Right lobe of liver (tissue), 6 donors: ENCODE measurements at regions not wholly inside any gene's neighbourhood (a gene's known extent, or its start where the extent isn't known, plus 50 kb on each side); places are given as distances from the start of the nearest gene placed in this dataset.

ENCODE experiments used
- ATAC-seq, 4 donors: fragments of 200-7000 bp; cut with Tn5 transposase; one replicate each; pipeline ENCODE4 v1.9.1; 2020; ENCODE audit warnings: mild to moderate bottlenecking in 4 of 4, moderate library complexity in 4 of 4
- DNase-seq, 3 donors: peaks; one replicate each; pipeline ENCODE4 v3.0.0-alpha.2; 2020
- H3K27ac ChIP-seq, 3 donors: fragments of 200-600 bp; one replicate each; pipeline ENCODE4 v1.8.0; 2022
- H3K27me3 ChIP-seq, 2 donors: fragments of 200-600 bp; one replicate each; pipeline ENCODE4 v1.8.0; 2022
- H3K36me3 ChIP-seq, 4 donors: fragments of 200-600 bp; sonication (generic) in 1 of 4; one replicate each; pipeline versions ENCODE4 v1.5.1 to v1.8.0; 2017 to 2022; ENCODE audit warnings: control low read depth in 1 of 4
- H3K4me1 ChIP-seq, 4 donors: fragments of 200-600 bp; sonication (generic) in 1 of 4; one replicate each; pipeline versions ENCODE4 v1.5.1 to v1.8.0; 2017 to 2022; ENCODE audit warnings: control low read depth in 1 of 4
- H3K4me3 ChIP-seq, 3 donors: fragments of 200-600 bp; one replicate each; pipeline ENCODE4 v1.8.0; 2022
- H3K9me3 ChIP-seq, 4 donors: fragments of 200-600 bp; sonication (generic) in 1 of 4; one replicate each; pipeline versions ENCODE4 v1.5.1 to v1.8.0; 2017 to 2022; ENCODE audit warnings: control low read depth in 1 of 4
- POLR2A ChIP-seq: fragments of 450-650 bp; IDR thresholded peaks from one replicate; pipeline ENCODE4 v1.6.1; 2017; ENCODE audit warnings: antibody characterized with exemption, mild to moderate bottlenecking
- WGBS: methylation state at CpG from one replicate; pipeline ENCODE4 v1.1.6; 2018; ENCODE audit warnings: low coverage, low lambda C conversion rate; ENCODE audit not compliant: insufficient coverage; ENCODE audit errors: missing lambda C conversion rate; 5-methylcytosine and 5-hydroxymethylcytosine counted together
- intact Hi-C, 2 donors: fragments of 100-400 bp; cut with DNase I; formaldehyde crosslinking; loops; one replicate each; pipeline versions ENCODE4 v1.11.2 to v1.14.1; 2022
- TF ChIP-seq, protein P1 (sequence below), 4 donors: fragments of 200-600 bp in 3 of 4; fragments of 450-650 bp in 1 of 4; IDR thresholded peaks; one replicate each; pipeline versions ENCODE4 v1.5.1 to v1.8.0; 2016 to 2022; ENCODE audit warnings: antibody characterized with exemption in 4 of 4, mild to moderate bottlenecking in 2 of 4
- donor health status: DM: no; HTN: yes; CAD: no.
- donor health status: DM: no; HTN: no; CAD: no.
- donor health status: DM: no; HTN: no; CAD: no.
- donor health status: DM: no; HTN: yes; CAD: no.
- donor health status: DM: no; HTN: yes; CAD: no.

DNA sequence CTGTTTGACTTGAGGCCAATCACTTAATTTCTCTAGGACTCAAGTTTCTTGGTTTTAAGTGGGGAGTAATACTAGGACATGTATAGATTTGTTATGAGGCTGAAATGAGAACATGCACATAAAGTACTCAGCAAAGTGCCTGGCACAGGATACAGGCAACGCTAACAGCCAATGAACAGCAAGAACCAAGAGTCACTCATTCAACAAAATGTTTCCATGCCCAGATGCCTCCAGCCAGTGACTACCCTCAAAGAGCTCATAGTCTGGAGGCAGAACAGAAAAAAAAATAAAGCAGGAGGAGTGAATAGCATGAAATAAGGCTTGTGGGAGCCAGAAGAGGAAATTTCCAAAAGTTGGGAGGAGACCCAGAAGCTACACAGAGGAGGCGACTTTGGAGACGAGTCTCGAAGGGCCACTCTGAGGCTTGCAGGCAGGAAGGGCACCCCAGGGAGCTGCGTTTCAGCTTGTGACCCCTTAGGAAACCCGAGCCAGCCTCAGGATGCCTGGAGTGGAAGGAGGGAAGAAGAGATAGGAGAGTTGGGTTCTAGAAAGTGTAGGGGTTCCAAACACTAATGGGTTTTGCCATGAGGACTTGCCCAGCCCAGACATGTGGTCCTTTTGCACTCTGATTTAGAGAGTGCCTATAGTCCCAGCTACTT lies 70.0 kb downstream of the CXCL12 start:
- 73% methylated on average over 6 of the region's 6 CpGs for WGBS
- H3K9me3 ChIP-seq, result no peaks in the 10 kb centered on the region

DNA sequence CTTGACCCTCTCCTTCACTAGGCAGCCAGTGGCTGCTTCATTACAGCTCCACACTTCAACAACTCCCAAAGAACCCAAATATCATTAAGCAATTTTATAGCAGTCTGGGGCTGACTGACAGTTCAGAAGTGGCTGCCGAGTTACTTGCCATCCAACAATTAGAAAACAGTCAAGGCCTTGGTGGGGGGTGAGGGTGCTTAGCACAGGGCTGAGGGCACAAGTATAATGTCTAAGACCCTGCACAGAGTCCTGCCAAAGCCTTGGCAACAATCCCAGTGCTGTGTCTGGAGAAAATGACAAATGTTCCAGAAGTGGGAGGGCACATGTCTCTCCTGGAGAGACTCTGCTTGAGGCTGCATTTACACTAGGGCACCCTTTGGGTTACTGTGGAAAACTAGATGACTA lies 71.1 kb downstream of the CXCL12 start:
- intact Hi-C loops, result no loop called here
- H3K27ac ChIP-seq, result no peak overlapping the region
- no peak for TF ChIP-seq POLR2A
- TF ChIP-seq, protein P1, sequence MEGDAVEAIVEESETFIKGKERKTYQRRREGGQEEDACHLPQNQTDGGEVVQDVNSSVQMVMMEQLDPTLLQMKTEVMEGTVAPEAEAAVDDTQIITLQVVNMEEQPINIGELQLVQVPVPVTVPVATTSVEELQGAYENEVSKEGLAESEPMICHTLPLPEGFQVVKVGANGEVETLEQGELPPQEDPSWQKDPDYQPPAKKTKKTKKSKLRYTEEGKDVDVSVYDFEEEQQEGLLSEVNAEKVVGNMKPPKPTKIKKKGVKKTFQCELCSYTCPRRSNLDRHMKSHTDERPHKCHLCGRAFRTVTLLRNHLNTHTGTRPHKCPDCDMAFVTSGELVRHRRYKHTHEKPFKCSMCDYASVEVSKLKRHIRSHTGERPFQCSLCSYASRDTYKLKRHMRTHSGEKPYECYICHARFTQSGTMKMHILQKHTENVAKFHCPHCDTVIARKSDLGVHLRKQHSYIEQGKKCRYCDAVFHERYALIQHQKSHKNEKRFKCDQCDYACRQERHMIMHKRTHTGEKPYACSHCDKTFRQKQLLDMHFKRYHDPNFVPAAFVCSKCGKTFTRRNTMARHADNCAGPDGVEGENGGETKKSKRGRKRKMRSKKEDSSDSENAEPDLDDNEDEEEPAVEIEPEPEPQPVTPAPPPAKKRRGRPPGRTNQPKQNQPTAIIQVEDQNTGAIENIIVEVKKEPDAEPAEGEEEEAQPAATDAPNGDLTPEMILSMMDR (IDR thresholded peaks at IDR 0.05), result no peak
- H3K4me1 ChIP-seq, result peaks cover 0 to 3% (median 0%) of the 10 kb centered on the region in 4 donors
- DNase-seq, result no peak
- no CpG with 5 or more reads among the region's 1 CpG for WGBS
- no peaks in the 10 kb centered on the region for H3K9me3 ChIP-seq
- no peaks in the 10 kb centered on the region for H3K27me3 ChIP-seq
- no peak overlapping the region for H3K4me3 ChIP-seq
- no peaks in the 10 kb centered on the region for H3K36me3 ChIP-seq
- ATAC-seq, result no peak

More for the DNA sequence above, 70.0 kb downstream of the CXCL12 start:
- intact Hi-C loops, result no loop called here
- ATAC-seq (no peak), DNase-seq (no peak)
- Histone ChIP-seq H3K4me1 (peaks cover 0 to 3% (median 0%) of the 10 kb centered on the region in 4 donors), H3K27me3 (no peaks in the 10 kb centered on the region), H3K4me3 (no peak overlapping the region), H3K36me3 (no peaks in the 10 kb centered on the region), H3K27ac (no peak overlapping the region)
- TF ChIP-seq, protein P1 (IDR thresholded peaks at IDR 0.05), result no peak
- TF ChIP-seq POLR2A, result no peak

DNA sequence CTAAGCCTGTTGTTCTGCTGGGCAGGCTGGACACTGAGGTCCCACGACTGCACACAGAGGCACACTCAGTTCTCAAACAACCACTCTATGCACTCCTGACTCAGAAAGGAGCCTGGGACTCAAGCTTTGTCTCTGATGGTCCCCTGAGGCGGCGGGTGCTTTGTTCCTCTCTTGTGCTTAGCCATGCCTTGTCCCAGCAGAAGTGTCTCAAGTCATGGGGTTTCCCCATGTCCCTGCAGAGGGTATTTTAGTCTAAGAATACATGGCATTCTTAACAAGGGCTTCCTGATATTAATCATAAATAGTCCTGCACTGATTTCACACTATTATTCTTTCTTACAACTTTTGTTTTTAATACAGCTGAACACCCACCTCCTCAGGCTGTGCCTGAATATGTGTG lies 72.5 kb downstream of the CXCL12 start:
- intact Hi-C loops, result no loop called here
- whole genome bisulfite sequencing, result 13% methylated on average over 1 of the region's 3 CpGs

DNA sequence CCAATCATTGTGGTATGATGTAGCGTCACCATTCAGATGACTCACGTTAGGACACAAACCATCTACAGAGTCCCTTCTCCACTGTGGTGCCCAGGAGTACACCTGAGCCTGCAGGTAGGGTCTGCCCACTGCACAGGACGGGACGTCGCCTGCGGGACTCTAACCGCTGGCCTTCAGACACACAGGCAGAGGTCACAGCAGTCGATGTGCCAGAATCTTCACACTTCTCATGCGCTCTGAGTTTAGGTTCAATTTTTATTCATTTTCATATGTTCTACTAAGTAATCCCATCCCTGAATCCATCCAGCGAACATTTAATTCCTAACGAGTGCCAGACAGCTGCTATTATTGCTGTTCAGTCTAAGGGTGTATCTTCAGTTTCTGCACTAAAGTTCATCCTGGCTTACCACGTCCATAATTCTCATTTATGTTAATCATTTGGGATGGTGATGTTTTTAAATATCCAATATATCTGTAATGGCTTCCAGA lies 73.3 kb downstream of the CXCL12 start:
- peaks cover 0 to 3% (median 0%) of the 10 kb centered on the region in 4 donors for H3K4me1 ChIP-seq
- H3K27me3 ChIP-seq, result no peaks in the 10 kb centered on the region
- WGBS, result 68% methylated on average over 11 of the region's 12 CpGs
- no peak for ATAC-seq
- H3K27ac ChIP-seq, result no peak overlapping the region
- no peaks in the 10 kb centered on the region for H3K9me3 ChIP-seq
- TF ChIP-seq, protein P1 (IDR thresholded peaks at IDR 0.05), result no peak
- TF ChIP-seq POLR2A, result no peak
- H3K4me3 ChIP-seq, result no peak overlapping the region
- DNase-seq, result no peak
- intact Hi-C loops, result no loop called here
- H3K36me3 ChIP-seq, result no peaks in the 10 kb centered on the region

More for the DNA sequence above, 72.5 kb downstream of the CXCL12 start:
- no peaks in the 10 kb centered on the region for H3K36me3 ChIP-seq
- peaks cover 0 to 3% (median 0%) of the 10 kb centered on the region in 4 donors for H3K4me1 ChIP-seq
- H3K27ac ChIP-seq, result no peak overlapping the region
- no peak overlapping the region for H3K4me3 ChIP-seq
- H3K27me3 ChIP-seq, result no peaks in the 10 kb centered on the region
- H3K9me3 ChIP-seq, result no peaks in the 10 kb centered on the region
- TF ChIP-seq, protein P1 (IDR thresholded peaks at IDR 0.05), result no peak
- no peak for TF ChIP-seq POLR2A
- no peak for DNase-seq
- ATAC-seq, result no peak
